ENCODE measurements at regions not wholly inside any gene's neighbourhood (a gene's known extent, or its start where the extent isn't known, plus 50 kb on each side); places are given as distances from the start of the nearest gene placed in this dataset.
"Not testable (repeated sequence)": the region's sequence is repeated elsewhere in the genome, so short reads cannot be mapped to it uniquely, and the experiment has no call there.

GRCh38 chr9:1170918-1171317 is 120.8 kb downstream of the DMRT2 start:
- no peak overlapping the region for H3K4me3 Mint-ChIP-seq (ENCODE audit: low read depth)
- intact Hi-C loops (cut with micrococcal nuclease): no loop called here
- no peaks in the 10 kb centered on the region for H3K4me1 Mint-ChIP-seq (ENCODE audit: low read depth)
- no peaks in the 10 kb centered on the region for H3K36me3 Mint-ChIP-seq (ENCODE audit: low read depth)
- H3K9me3 Mint-ChIP-seq: peaks cover 5% of the 10 kb centered on the region
- no peak for DNase-seq (ENCODE audit: low spot score)
- no peak overlapping the region for H3K27ac Mint-ChIP-seq
- no peaks in the 10 kb centered on the region for H3K27me3 Mint-ChIP-seq (ENCODE audit: low read depth)

DNA sequence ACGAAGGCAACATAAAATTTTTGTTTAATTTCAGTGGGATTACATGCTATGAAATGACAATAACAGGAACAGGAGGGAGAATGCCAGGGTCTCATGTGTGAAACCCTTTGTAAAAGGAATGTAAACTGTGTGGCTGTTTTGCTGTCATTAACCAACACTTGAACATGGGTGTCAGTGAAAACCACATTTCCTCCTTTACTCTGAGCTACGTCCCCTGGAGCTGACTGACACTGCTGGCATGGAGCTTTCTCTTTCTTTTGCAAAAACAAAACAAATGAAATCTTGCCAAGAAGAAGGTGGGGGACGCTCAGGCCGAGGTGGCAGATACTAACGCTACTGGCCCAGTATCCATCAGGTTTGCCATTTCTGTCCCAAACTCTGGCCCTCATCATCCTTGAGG is 121.4 kb downstream of the DMRT2 start:
- no peak for DNase-seq (ENCODE audit: low spot score)
- Mint-ChIP-seq H3K4me1 (ENCODE audit: low read depth) (no peaks in the 10 kb centered on the region), H3K36me3 (ENCODE audit: low read depth) (no peaks in the 10 kb centered on the region), H3K27me3 (ENCODE audit: low read depth) (no peaks in the 10 kb centered on the region), H3K4me3 (ENCODE audit: low read depth) (no peak overlapping the region), H3K27ac (no peak overlapping the region), H3K9me3 (peaks cover 5% of the 10 kb centered on the region)
- intact Hi-C loops (cut with micrococcal nuclease): no loop called here

GRCh38 chr9:1173211-1173610 is 123.1 kb downstream of the DMRT2 start:
- Mint-ChIP-seq H3K9me3 (no peaks in the 10 kb centered on the region), H3K4me1 (ENCODE audit: low read depth) (no peaks in the 10 kb centered on the region), H3K27ac (no peak overlapping the region), H3K36me3 (ENCODE audit: low read depth) (no peaks in the 10 kb centered on the region), H3K27me3 (ENCODE audit: low read depth) (no peaks in the 10 kb centered on the region), H3K4me3 (ENCODE audit: low read depth) (no peak overlapping the region)
- intact Hi-C loops (cut with micrococcal nuclease): no loop called here
- DNase-seq (ENCODE audit: low spot score): no peak

- Mint-ChIP-seq H3K4me3 (ENCODE audit: low read depth) (no peak overlapping the region), H3K27me3 (ENCODE audit: low read depth) (no peaks in the 10 kb centered on the region), H3K36me3 (ENCODE audit: low read depth) (no peaks in the 10 kb centered on the region), H3K9me3 (no peaks in the 10 kb centered on the region), H3K4me1 (ENCODE audit: low read depth) (no peaks in the 10 kb centered on the region), H3K27ac (no peak overlapping the region)
- no peak for DNase-seq (ENCODE audit: low spot score)
- intact Hi-C loops (cut with micrococcal nuclease): no loop called here
Measured at GRCh38 chr9:1173993-1174392, 123.8 kb downstream of the DMRT2 start.

- H3K4me1 Mint-ChIP-seq (ENCODE audit: low read depth): no peaks in the 10 kb centered on the region
- DNase-seq (ENCODE audit: low spot score): no peak
- peaks cover 3% of the 10 kb centered on the region for H3K9me3 Mint-ChIP-seq
- no peak overlapping the region for H3K4me3 Mint-ChIP-seq (ENCODE audit: low read depth)
- no peaks in the 10 kb centered on the region for H3K27me3 Mint-ChIP-seq (ENCODE audit: low read depth)
- no peak overlapping the region for H3K27ac Mint-ChIP-seq
- no peaks in the 10 kb centered on the region for H3K36me3 Mint-ChIP-seq (ENCODE audit: low read depth)
- intact Hi-C loops (cut with micrococcal nuclease): no loop called here
Measured at GRCh38 chr9:1179366-1179765, 129.2 kb downstream of the DMRT2 start.

DNA sequence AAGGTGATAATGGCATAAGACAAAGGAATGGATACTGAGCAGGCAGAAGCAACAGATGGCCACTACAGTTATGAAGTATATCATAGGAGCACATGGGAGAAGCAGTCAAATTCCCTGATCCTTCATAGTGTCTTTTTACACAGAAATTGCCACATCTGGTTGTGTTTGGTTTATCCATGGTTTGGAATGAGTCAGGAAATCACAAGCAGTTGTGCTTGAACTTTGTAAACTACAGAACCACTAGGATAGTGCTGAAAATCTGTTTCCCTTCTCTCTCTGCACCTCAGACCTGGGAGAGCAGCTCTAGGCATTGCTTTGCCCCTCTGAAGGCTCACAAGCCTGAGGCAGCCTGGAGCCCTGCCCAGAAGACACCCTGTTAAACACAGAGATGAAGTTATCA is 134.0 kb downstream of the DMRT2 start:
- no peak overlapping the region for H3K27ac Mint-ChIP-seq
- no peaks in the 10 kb centered on the region for H3K27me3 Mint-ChIP-seq (ENCODE audit: low read depth)
- H3K36me3 Mint-ChIP-seq (ENCODE audit: low read depth): no peaks in the 10 kb centered on the region
- H3K4me3 Mint-ChIP-seq (ENCODE audit: low read depth): no peak overlapping the region
- H3K4me1 Mint-ChIP-seq (ENCODE audit: low read depth): no peaks in the 10 kb centered on the region
- no peak for DNase-seq (ENCODE audit: low spot score)
- intact Hi-C loops (cut with micrococcal nuclease): no loop called here
- H3K9me3 Mint-ChIP-seq: peaks cover 9% of the 10 kb centered on the region

- H3K27ac Mint-ChIP-seq; intact Hi-C loops (cut with micrococcal nuclease); H3K36me3 Mint-ChIP-seq (ENCODE audit: low read depth); DNase-seq (ENCODE audit: low spot score); H3K27me3 Mint-ChIP-seq (ENCODE audit: low read depth); H3K4me1 Mint-ChIP-seq (ENCODE audit: low read depth); H3K4me3 Mint-ChIP-seq (ENCODE audit: low read depth): not testable (repeated sequence)
- peaks cover 16% of the 10 kb centered on the region for H3K9me3 Mint-ChIP-seq
Measured at GRCh38 chr9:1187137-1187536, 137.0 kb downstream of the DMRT2 start.

- intact Hi-C loops (cut with micrococcal nuclease); H3K27ac Mint-ChIP-seq; H3K27me3 Mint-ChIP-seq (ENCODE audit: low read depth); H3K4me3 Mint-ChIP-seq (ENCODE audit: low read depth); DNase-seq (ENCODE audit: low spot score); H3K4me1 Mint-ChIP-seq (ENCODE audit: low read depth); H3K36me3 Mint-ChIP-seq (ENCODE audit: low read depth): not testable (repeated sequence)
- peaks cover 15% of the 10 kb centered on the region for H3K9me3 Mint-ChIP-seq
Measured at GRCh38 chr9:1195636-1196035, 145.5 kb downstream of the DMRT2 start.

GRCh38 chr9:1198085-1198484 is 147.9 kb downstream of the DMRT2 start:
- no peaks in the 10 kb centered on the region for H3K27me3 Mint-ChIP-seq (ENCODE audit: low read depth)
- H3K4me3 Mint-ChIP-seq (ENCODE audit: low read depth): no peak overlapping the region
- DNase-seq (ENCODE audit: low spot score): no peak
- intact Hi-C loops (cut with micrococcal nuclease): no loop called here
- H3K36me3 Mint-ChIP-seq (ENCODE audit: low read depth): no peaks in the 10 kb centered on the region
- no peak overlapping the region for H3K27ac Mint-ChIP-seq
- no peaks in the 10 kb centered on the region for H3K4me1 Mint-ChIP-seq (ENCODE audit: low read depth)
- H3K9me3 Mint-ChIP-seq: peaks cover 8% of the 10 kb centered on the region

DNA sequence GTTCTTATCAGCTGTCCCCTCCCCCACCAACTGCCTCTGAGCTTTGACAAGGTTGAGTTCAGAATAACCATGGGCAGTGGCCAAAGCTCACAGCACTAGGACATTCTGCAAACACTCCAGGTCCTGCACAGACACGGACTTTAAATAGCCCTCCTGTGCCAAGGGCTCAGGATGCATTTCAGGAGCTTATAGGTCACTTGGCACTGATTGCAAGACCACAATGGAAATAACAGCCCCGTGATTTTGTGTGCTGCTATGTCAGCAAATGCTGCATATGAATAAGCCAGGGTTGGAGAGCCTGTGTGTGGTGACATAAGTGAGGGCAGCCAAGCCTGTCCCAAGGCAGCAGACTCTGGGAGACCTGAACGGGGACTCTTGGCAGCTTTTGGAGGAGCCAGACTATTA is 150.7 kb downstream of the DMRT2 start:
- intact Hi-C loops (cut with micrococcal nuclease): no loop called here
- Mint-ChIP-seq H3K27me3 (ENCODE audit: low read depth) (no peaks in the 10 kb centered on the region), H3K27ac (no peak overlapping the region), H3K4me3 (ENCODE audit: low read depth) (no peak overlapping the region), H3K4me1 (ENCODE audit: low read depth) (no peaks in the 10 kb centered on the region), H3K36me3 (ENCODE audit: low read depth) (no peaks in the 10 kb centered on the region), H3K9me3 (peaks cover 7% of the 10 kb centered on the region)
- DNase-seq (ENCODE audit: low spot score): no peak

DNA sequence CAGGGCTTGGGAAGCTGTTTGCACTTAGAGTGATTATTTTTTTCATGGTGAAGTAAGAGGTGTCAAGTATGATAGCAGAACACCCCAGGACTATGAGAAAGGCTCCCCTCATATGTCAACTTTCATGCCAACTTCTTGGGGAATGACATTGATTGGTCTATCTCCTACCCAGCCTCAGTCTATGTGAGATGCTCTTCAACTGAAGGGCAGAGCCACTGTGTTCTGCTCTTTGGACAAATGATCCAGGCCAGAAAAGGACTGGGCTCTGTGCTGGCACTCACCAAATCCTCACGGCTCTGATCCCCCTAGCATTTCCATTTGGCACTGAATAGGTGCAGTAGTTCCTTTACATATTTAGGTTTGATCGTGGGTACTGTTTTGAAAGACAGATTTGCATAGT is 151.1 kb downstream of the DMRT2 start:
- Mint-ChIP-seq H3K9me3 (peaks cover 3% of the 10 kb centered on the region), H3K4me3 (ENCODE audit: low read depth) (no peak overlapping the region), H3K27me3 (ENCODE audit: low read depth) (no peaks in the 10 kb centered on the region), H3K4me1 (ENCODE audit: low read depth) (no peaks in the 10 kb centered on the region), H3K27ac (no peak overlapping the region), H3K36me3 (ENCODE audit: low read depth) (no peaks in the 10 kb centered on the region)
- intact Hi-C loops (cut with micrococcal nuclease): no loop called here
- DNase-seq (ENCODE audit: low spot score): no peak

DNA sequence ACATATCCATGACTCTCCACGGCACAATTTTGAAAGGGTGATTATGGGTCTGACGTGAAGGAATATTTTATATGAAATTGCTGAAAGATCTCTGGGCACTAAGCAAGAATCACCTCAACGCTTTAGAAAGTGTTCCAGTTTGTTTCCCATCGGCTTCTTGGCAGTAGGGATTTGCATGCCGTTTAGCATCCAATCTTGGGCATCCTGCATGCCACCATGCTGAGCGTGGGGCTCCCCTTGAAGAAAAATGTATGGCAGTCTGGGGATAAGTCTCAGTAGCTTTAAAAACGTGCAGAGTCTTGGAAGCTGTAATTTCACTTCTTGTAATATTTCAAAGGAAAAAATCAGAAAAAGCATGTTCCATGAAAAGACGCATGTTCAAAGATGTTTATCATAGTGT is 151.7 kb downstream of the DMRT2 start:
- no peak overlapping the region for H3K27ac Mint-ChIP-seq
- no peaks in the 10 kb centered on the region for H3K27me3 Mint-ChIP-seq (ENCODE audit: low read depth)
- H3K4me1 Mint-ChIP-seq (ENCODE audit: low read depth): no peaks in the 10 kb centered on the region
- no peak for DNase-seq (ENCODE audit: low spot score)
- no peaks in the 10 kb centered on the region for H3K9me3 Mint-ChIP-seq
- H3K36me3 Mint-ChIP-seq (ENCODE audit: low read depth): no peaks in the 10 kb centered on the region
- intact Hi-C loops (cut with micrococcal nuclease): no loop called here
- H3K4me3 Mint-ChIP-seq (ENCODE audit: low read depth): no peak overlapping the region

- Mint-ChIP-seq H3K36me3 (ENCODE audit: low read depth) (no peaks in the 10 kb centered on the region), H3K9me3 (no peaks in the 10 kb centered on the region), H3K27ac (no peak overlapping the region), H3K4me3 (ENCODE audit: low read depth) (no peak overlapping the region), H3K4me1 (ENCODE audit: low read depth) (no peaks in the 10 kb centered on the region), H3K27me3 (ENCODE audit: low read depth) (no peaks in the 10 kb centered on the region)
- DNase-seq (ENCODE audit: low spot score): no peak
- intact Hi-C loops (cut with micrococcal nuclease): no loop called here
Measured at GRCh38 chr9:1202512-1203280, 152.5 kb downstream of the DMRT2 start.

DNA sequence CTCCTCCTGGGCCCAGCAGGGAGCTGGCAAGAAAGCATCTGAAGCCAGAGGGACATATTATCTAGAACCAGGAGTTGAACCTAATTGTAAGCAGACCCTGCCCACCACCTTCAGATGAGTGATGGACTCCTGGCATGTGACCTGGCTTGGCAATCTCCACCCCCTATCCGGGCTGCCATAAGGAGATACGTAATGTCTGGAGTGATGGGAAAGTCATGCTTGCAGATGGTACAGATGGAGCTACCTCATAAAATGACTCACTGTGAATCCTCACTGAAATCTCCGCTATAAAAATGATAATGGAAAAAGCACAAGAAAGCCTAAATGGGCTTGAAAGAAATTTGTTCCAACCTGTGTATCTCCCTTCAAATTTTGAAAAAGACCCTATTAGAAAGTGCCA is 157.5 kb downstream of the DMRT2 start:
- Mint-ChIP-seq H3K4me3 (ENCODE audit: low read depth) (no peak overlapping the region), H3K27me3 (ENCODE audit: low read depth) (no peaks in the 10 kb centered on the region), H3K9me3 (peaks cover 5% of the 10 kb centered on the region), H3K4me1 (ENCODE audit: low read depth) (no peaks in the 10 kb centered on the region), H3K27ac (no peak overlapping the region), H3K36me3 (ENCODE audit: low read depth) (no peaks in the 10 kb centered on the region)
- DNase-seq (ENCODE audit: low spot score): no peak
- intact Hi-C loops (cut with micrococcal nuclease): no loop called here

Data from activated T-helper 2 cell treated with anti-CD3 and anti-CD28 coated beads, Interferon-gamma antibody, Interleukin-2, Interleukin-4, amounts not matched to agents 10 μg/mL and 5 μg/mL and 100 μg/mL, durations not matched to agents 14 hours and 24 hours and 36 hours (primary cell).